Neural cell (in vitro differentiated cells): ENCODE measurements at regions not wholly inside any gene's neighbourhood (a gene's known extent, or its start where the extent isn't known, plus 50 kb on each side); places are given as distances from the start of the nearest gene placed in this dataset.

Experiments used
- EP300 ChIP-seq: fragments of 450-650 bp; conservative IDR thresholded peaks from 2 replicates; pipeline ENCODE4 v1.6.1; 2014; ENCODE audit warnings: antibody characterized with exemption, mild to moderate bottlenecking, moderate library complexity; ENCODE audit not compliant: poor library complexity, severe bottlenecking
- EZH2 ChIP-seq: fragments of 200-600, 300-800 bp; shearing (Covaris generic), sonication (generic); IDR thresholded peaks from 2 replicates; pipeline ENCODE4 v1.6.1; 2014; ENCODE audit warnings: antibody characterized with exemption, low read length, borderline replicate concordance, mild to moderate bottlenecking; ENCODE audit not compliant: insufficient read depth, poor library complexity, severe bottlenecking
- MXI1 ChIP-seq: fragments of 450-650 bp; conservative IDR thresholded peaks from 2 replicates; pipeline ENCODE4 v1.6.1; 2014; ENCODE audit warnings: antibody characterized with exemption, mild to moderate bottlenecking; ENCODE audit not compliant: poor library complexity, severe bottlenecking
- POLR2AphosphoS5 ChIP-seq: IDR thresholded peaks from 2 replicates; pipeline ENCODE4 v1.6.1; 2012
- RAD21 ChIP-seq: fragments of 450-650 bp; conservative IDR thresholded peaks from 2 replicates; pipeline ENCODE4 v1.6.1; 2014; ENCODE audit warnings: antibody characterized with exemption, mild to moderate bottlenecking, moderate library complexity
- SMC3 ChIP-seq: fragments of 450-650 bp; conservative IDR thresholded peaks from 2 replicates; pipeline ENCODE4 v1.6.1; 2014; ENCODE audit warnings: antibody characterized with exemption, mild to moderate bottlenecking, moderate library complexity; ENCODE audit not compliant: poor library complexity
- TAF1 ChIP-seq: IDR thresholded peaks from 2 replicates; pipeline ENCODE4 v1.6.1; 2012; ENCODE audit warnings: low read depth
- TF ChIP-seq, protein P1 (sequence below): fragments of 450-650 bp; IDR thresholded peaks from 2 replicates; pipeline ENCODE4 v1.5.1; 2014; ENCODE audit warnings: antibody characterized with exemption, mild to moderate bottlenecking, moderate library complexity; ENCODE audit not compliant: poor library complexity, severe bottlenecking
- TF ChIP-seq, protein P2 (sequence below): IDR thresholded peaks from 2 replicates; pipeline ENCODE4 v1.6.1; 2012; ENCODE audit warnings: borderline replicate concordance

DNA sequence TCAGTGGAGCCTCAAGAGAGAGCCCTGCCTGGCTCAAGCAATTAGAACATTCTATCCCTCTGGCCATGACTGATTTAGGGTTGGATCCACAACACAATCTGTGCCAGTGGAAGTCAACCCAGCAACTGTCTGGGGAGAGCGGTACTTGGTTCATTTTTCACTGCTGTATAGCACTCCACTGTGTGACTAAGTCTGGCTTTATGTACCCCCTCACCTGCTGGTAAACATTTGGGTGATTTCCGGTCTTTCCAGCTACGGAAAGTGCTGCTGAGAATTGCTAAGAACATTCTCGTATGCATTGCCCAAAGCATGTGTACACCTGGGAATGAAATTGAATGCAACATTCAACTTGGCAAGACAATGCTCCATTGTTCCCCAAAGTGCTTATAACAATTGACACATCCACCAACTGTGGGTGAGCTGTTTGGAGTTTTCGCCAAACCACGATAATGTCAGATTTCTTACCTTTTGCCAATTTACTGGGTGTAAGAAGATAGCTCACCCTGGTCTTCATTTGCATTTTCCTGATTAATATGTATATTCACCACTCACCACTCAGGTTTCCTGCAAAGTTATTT lies 63.5 kb upstream of the MED9 start:
- TF ChIP-seq, protein P1, sequence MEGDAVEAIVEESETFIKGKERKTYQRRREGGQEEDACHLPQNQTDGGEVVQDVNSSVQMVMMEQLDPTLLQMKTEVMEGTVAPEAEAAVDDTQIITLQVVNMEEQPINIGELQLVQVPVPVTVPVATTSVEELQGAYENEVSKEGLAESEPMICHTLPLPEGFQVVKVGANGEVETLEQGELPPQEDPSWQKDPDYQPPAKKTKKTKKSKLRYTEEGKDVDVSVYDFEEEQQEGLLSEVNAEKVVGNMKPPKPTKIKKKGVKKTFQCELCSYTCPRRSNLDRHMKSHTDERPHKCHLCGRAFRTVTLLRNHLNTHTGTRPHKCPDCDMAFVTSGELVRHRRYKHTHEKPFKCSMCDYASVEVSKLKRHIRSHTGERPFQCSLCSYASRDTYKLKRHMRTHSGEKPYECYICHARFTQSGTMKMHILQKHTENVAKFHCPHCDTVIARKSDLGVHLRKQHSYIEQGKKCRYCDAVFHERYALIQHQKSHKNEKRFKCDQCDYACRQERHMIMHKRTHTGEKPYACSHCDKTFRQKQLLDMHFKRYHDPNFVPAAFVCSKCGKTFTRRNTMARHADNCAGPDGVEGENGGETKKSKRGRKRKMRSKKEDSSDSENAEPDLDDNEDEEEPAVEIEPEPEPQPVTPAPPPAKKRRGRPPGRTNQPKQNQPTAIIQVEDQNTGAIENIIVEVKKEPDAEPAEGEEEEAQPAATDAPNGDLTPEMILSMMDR: no peak
- TF ChIP-seq POLR2AphosphoS5 (no peak), EP300 (no peak), EZH2 (no peak), TAF1 (no peak), SMC3 (no peak), RAD21 (no peak), MXI1 (no peak)
- TF ChIP-seq, protein P2, sequence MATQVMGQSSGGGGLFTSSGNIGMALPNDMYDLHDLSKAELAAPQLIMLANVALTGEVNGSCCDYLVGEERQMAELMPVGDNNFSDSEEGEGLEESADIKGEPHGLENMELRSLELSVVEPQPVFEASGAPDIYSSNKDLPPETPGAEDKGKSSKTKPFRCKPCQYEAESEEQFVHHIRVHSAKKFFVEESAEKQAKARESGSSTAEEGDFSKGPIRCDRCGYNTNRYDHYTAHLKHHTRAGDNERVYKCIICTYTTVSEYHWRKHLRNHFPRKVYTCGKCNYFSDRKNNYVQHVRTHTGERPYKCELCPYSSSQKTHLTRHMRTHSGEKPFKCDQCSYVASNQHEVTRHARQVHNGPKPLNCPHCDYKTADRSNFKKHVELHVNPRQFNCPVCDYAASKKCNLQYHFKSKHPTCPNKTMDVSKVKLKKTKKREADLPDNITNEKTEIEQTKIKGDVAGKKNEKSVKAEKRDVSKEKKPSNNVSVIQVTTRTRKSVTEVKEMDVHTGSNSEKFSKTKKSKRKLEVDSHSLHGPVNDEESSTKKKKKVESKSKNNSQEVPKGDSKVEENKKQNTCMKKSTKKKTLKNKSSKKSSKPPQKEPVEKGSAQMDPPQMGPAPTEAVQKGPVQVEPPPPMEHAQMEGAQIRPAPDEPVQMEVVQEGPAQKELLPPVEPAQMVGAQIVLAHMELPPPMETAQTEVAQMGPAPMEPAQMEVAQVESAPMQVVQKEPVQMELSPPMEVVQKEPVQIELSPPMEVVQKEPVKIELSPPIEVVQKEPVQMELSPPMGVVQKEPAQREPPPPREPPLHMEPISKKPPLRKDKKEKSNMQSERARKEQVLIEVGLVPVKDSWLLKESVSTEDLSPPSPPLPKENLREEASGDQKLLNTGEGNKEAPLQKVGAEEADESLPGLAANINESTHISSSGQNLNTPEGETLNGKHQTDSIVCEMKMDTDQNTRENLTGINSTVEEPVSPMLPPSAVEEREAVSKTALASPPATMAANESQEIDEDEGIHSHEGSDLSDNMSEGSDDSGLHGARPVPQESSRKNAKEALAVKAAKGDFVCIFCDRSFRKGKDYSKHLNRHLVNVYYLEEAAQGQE: no peak
